Neural progenitor cell (in vitro differentiated cells): ENCODE measurements at regions not wholly inside any gene's neighbourhood (a gene's known extent, or its start where the extent isn't known, plus 50 kb on each side); places are given as distances from the start of the nearest gene placed in this dataset.

ENCODE experiments used
- DNase-seq: peaks from one replicate; pipeline ENCODE4 v3.0.0-alpha.2; 2016; ENCODE audit warnings: low spot score
- H2AFZ ChIP-seq: fragments of 200-600 bp; sonication (generic); replicated peaks from 2 replicates; pipeline ENCODE4 v1.6.1; 2016; ENCODE audit warnings: antibody characterized with exemption
- H3F3A ChIP-seq: fragments of 200-600 bp; sonication (generic); 2 replicates; pipeline ENCODE4 v1.6.1; 2016; ENCODE audit warnings: antibody characterized with exemption, low read depth
- H3K27ac ChIP-seq: fragments of 200-600 bp; sonication (generic); 2 replicates; pipeline ENCODE4 v1.5.1; 2016; ENCODE audit warnings: mild to moderate bottlenecking
- H3K27me3 ChIP-seq: fragments of 200-600 bp; sonication (generic); 2 replicates; pipeline ENCODE4 v1.6.1; 2016; ENCODE audit warnings: mild to moderate bottlenecking, moderate library complexity
- H3K36me3 ChIP-seq: fragments of 200-600 bp; sonication (generic); 2 replicates; pipeline ENCODE4 v1.5.1; 2016
- H3K4me1 ChIP-seq: fragments of 200-600 bp; sonication (generic); 2 replicates; pipeline ENCODE4 v1.6.1; 2016; ENCODE audit warnings: mixed run types
- H3K4me2 ChIP-seq: fragments of 200-600 bp; sonication (generic); 2 replicates; pipeline ENCODE4 v1.6.1; 2016
- H3K4me3 ChIP-seq: fragments of 200-600 bp; sonication (generic); 2 replicates; pipeline ENCODE4 v1.5.1; 2016
- H3K79me2 ChIP-seq: fragments of 200-600 bp; sonication (generic); 2 replicates; pipeline ENCODE4 v1.6.1; 2016; ENCODE audit warnings: low read depth
- H3K9ac ChIP-seq: fragments of 200-600 bp; sonication (generic); 2 replicates; pipeline ENCODE4 v1.6.1; 2016
- H3K9me3 ChIP-seq: fragments of 200-600 bp; sonication (generic); 2 replicates; pipeline ENCODE4 v1.5.1; 2016; ENCODE audit warnings: low read depth
- H4K20me1 ChIP-seq: fragments of 200-600 bp; sonication (generic); 2 replicates; pipeline ENCODE4 v1.6.1; 2016; ENCODE audit warnings: low read depth
- H3K27ac Mint-ChIP-seq: 3 replicates; pipeline ENCODE4 v1.8.0; 2021; ENCODE audit warnings: mixed read lengths
- H3K27me3 Mint-ChIP-seq: 2 replicates; pipeline ENCODE4 v1.8.0; 2022; ENCODE audit warnings: low read depth, mild to moderate bottlenecking, inconsistent platforms, moderate library complexity, mixed read lengths; ENCODE audit not compliant: insufficient read depth
- H3K36me3 Mint-ChIP-seq: 3 replicates; pipeline ENCODE4 v1.8.0; 2021; ENCODE audit warnings: mixed read lengths
- H3K4me1 Mint-ChIP-seq: 3 replicates; pipeline ENCODE4 v1.8.0; 2021; ENCODE audit warnings: mixed read lengths
- H3K4me3 Mint-ChIP-seq: 3 replicates; pipeline ENCODE4 v1.8.0; 2021; ENCODE audit warnings: mild to moderate bottlenecking, moderate library complexity, mixed read lengths
- H3K9me3 Mint-ChIP-seq: 3 replicates; pipeline ENCODE4 v1.8.0; 2020; ENCODE audit warnings: mixed read lengths
- EZH2 ChIP-seq: fragments of 200-600 bp; sonication (generic); IDR thresholded peaks from 2 replicates; pipeline ENCODE4 v1.6.1; 2017; ENCODE audit warnings: antibody characterized with exemption, mild to moderate bottlenecking, moderate library complexity
- EZH2phosphoT487 ChIP-seq: fragments of 200-600 bp; sonication (generic); IDR thresholded peaks from 2 replicates; pipeline ENCODE4 v1.6.1; 2017; ENCODE audit warnings: antibody characterized with exemption
- TF ChIP-seq, protein P1 (sequence below): fragments of 200-600 bp; sonication (generic); IDR thresholded peaks from 2 replicates; pipeline ENCODE4 v1.5.1; 2017; ENCODE audit warnings: antibody characterized with exemption, mild to moderate bottlenecking

DNA sequence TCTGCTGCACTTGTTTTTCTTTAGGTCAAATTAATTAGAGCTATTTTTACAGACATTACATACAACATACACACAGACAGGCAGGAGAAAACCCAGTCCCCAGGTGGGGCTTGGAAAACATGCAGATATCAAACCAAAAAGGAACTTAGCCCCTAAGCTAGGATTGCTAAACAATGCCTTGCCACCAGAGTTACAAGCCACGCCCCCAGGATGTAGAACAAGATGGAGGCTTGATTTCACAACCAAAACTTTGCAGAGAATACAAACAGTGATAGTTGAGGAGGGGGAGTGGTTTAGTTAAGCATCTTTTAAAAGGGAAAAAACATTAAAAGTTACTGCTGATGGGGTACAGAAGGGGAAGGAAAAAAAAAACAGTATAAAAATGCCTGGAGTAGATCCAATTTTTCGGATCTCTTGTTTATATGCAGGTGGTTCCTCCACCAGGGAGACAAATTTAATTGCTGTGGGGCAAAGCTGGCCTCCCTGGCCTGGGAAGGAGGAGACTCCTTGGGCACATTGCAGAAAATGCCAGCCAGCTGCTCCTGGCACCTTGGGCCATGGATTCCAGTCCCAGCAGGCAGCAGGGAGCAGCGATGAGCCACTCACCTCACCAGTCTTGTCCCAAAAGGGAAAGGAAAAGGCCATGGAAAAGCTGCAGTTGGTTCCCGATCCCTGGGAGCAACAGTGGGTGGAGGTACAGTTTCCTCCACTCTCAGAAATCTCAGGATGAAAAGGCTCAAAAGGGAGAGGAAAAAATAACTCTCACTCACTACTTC lies 348.4 kb upstream of the REG3G start:
- Histone ChIP-seq H3K36me3 (no peaks in the 10 kb centered on the region), H4K20me1 (no peaks in the 10 kb centered on the region), H3K4me2 (no peak overlapping the region), H3F3A (no peaks in the 10 kb centered on the region), H3K9me3 (no peaks in the 10 kb centered on the region), H3K9ac (no peak overlapping the region), H3K27me3 (no peaks in the 10 kb centered on the region), H2AFZ (no peak overlapping the region), H3K79me2 (no peaks in the 10 kb centered on the region), H3K4me1 (no peaks in the 10 kb centered on the region), H3K4me3 (no peak overlapping the region), H3K27ac (no peak overlapping the region)
- Mint-ChIP-seq H3K36me3 (no peaks in the 10 kb centered on the region), H3K4me1 (no peaks in the 10 kb centered on the region), H3K27me3 (no peaks in the 10 kb centered on the region), H3K27ac (no peak overlapping the region), H3K9me3 (no peaks in the 10 kb centered on the region), H3K4me3 (no peak overlapping the region)
- no peak for DNase-seq
- TF ChIP-seq, protein P1, sequence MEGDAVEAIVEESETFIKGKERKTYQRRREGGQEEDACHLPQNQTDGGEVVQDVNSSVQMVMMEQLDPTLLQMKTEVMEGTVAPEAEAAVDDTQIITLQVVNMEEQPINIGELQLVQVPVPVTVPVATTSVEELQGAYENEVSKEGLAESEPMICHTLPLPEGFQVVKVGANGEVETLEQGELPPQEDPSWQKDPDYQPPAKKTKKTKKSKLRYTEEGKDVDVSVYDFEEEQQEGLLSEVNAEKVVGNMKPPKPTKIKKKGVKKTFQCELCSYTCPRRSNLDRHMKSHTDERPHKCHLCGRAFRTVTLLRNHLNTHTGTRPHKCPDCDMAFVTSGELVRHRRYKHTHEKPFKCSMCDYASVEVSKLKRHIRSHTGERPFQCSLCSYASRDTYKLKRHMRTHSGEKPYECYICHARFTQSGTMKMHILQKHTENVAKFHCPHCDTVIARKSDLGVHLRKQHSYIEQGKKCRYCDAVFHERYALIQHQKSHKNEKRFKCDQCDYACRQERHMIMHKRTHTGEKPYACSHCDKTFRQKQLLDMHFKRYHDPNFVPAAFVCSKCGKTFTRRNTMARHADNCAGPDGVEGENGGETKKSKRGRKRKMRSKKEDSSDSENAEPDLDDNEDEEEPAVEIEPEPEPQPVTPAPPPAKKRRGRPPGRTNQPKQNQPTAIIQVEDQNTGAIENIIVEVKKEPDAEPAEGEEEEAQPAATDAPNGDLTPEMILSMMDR, result no peak
- no peak for TF ChIP-seq EZH2
- no peak for TF ChIP-seq EZH2phosphoT487

DNA sequence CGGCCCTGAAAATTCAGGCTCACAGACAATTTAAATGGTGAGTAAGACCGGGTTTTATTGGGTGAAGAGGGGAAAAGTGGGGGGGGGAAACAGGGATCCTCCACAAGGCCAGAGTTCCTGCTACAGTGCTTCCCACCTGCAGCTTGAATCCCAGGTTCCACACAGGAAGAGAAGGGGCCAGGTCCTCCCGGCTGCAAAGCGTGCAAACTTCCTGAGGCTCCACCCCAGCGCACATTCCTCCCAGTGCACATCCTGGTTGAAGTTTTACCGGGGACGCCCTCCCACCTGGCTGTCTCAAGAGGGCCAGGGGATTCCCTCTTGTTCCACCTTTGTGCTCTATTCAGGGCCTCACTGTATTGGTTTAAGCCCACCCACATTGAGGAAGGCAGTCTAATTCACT lies 347.7 kb upstream of the REG3G start:
- Mint-ChIP-seq H3K36me3 (no peaks in the 10 kb centered on the region), H3K27ac (no peak overlapping the region), H3K4me1 (no peaks in the 10 kb centered on the region), H3K4me3 (no peak overlapping the region), H3K9me3 (no peaks in the 10 kb centered on the region), H3K27me3 (no peaks in the 10 kb centered on the region)
- H3K27ac ChIP-seq, result no peak overlapping the region
- no peak overlapping the region for H3K4me2 ChIP-seq
- no peaks in the 10 kb centered on the region for H3K79me2 ChIP-seq
- TF ChIP-seq, protein P1, result no peak
- TF ChIP-seq EZH2 (no peak), EZH2phosphoT487 (no peak)
- H3K9me3 ChIP-seq, result no peaks in the 10 kb centered on the region
- H3K27me3 ChIP-seq, result no peaks in the 10 kb centered on the region
- no peaks in the 10 kb centered on the region for H4K20me1 ChIP-seq
- no peaks in the 10 kb centered on the region for H3K36me3 ChIP-seq
- H3K9ac ChIP-seq, result no peak overlapping the region
- no peaks in the 10 kb centered on the region for H3F3A ChIP-seq
- DNase-seq, result no peak
- H2AFZ ChIP-seq, result no peak overlapping the region
- no peak overlapping the region for H3K4me3 ChIP-seq
- no peaks in the 10 kb centered on the region for H3K4me1 ChIP-seq

DNA sequence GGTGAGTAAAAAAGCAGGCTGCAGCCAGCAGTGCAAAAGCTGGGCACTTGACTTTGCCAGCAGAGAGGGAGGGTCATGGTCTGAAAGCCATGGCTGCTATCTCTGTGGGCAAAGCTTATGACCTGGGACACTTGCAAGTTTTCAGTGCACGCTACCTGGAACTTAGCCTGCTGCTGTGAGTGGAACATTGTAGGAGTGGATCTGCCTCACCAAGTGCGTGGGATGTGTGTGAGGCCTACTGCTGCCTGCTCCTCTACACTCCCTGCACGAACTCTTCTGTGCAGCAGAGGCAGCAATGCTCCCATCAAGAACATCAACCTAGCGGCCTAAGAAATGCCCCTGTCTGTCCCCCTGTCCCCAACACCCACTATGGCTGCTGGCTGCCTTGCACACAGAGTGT lies 344.1 kb upstream of the REG3G start:
- H3K36me3 Mint-ChIP-seq, result no peaks in the 10 kb centered on the region
- no peak overlapping the region for H3K4me3 ChIP-seq
- no peak overlapping the region for H3K4me3 Mint-ChIP-seq
- peaks cover 3% of the 10 kb centered on the region for H3K9me3 Mint-ChIP-seq
- H3F3A ChIP-seq, result no peaks in the 10 kb centered on the region
- no peaks in the 10 kb centered on the region for H3K36me3 ChIP-seq
- H3K9me3 ChIP-seq, result no peaks in the 10 kb centered on the region
- no peaks in the 10 kb centered on the region for H3K79me2 ChIP-seq
- no peaks in the 10 kb centered on the region for H3K27me3 Mint-ChIP-seq
- H3K4me2 ChIP-seq, result no peak overlapping the region
- H3K27ac Mint-ChIP-seq, result no peak overlapping the region
- H2AFZ ChIP-seq, result no peak overlapping the region
- DNase-seq, result no peak
- no peaks in the 10 kb centered on the region for H3K27me3 ChIP-seq
- H3K27ac ChIP-seq, result no peak overlapping the region
- TF ChIP-seq EZH2 (no peak), EZH2phosphoT487 (no peak)
- TF ChIP-seq, protein P1, result no peak
- H3K4me1 ChIP-seq, result no peaks in the 10 kb centered on the region
- no peaks in the 10 kb centered on the region for H4K20me1 ChIP-seq
- no peaks in the 10 kb centered on the region for H3K4me1 Mint-ChIP-seq
- no peak overlapping the region for H3K9ac ChIP-seq
